ENCODE measurements at regions not wholly inside any gene's neighbourhood (a gene's known extent, or its start where the extent isn't known, plus 50 kb on each side); places are given as distances from the start of the nearest gene placed in this dataset.

- no peak for DNase-seq (ENCODE audit: low read depth, low spot score)
- H3K4me3 ChIP-seq (ENCODE audit: low read length) = no peak overlapping the region
Observed at GRCh38 chr2:186254759-186255158, 231.3 kb upstream of the ZC3H15 start.

- no peak overlapping the region for H3K4me3 ChIP-seq (ENCODE audit: low read length)
- no peak for DNase-seq (ENCODE audit: low read depth, low spot score)
Observed at GRCh38 chr2:186255823-186256222, 230.2 kb upstream of the ZC3H15 start.

DNA sequence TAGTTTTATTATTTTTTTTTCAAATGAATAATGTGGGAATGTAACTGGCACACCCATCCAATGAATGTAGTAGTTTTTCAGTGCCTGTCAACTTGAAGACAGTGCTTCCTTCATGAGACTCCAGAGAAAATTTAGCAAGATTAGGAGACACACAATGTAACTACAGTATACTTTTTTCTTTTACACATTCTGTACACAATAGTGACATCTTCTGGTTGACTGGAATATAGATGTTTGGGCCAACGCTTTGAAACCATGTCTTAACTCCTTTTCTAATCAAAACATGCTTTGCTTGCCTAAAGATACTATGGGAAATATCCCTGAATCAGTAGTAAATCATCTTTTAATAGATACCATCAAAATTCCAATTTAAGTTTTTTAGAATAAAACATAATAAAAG lies 229.5 kb upstream of the ZC3H15 start:
- H3K4me3 ChIP-seq (ENCODE audit: low read length) = no peak overlapping the region
- DNase-seq (ENCODE audit: low read depth, low spot score) = peak; percentile 14

GRCh38 chr2:186263673-186264250 lies 222.3 kb upstream of the ZC3H15 start:
- no peak for DNase-seq (ENCODE audit: low read depth, low spot score)
- H3K4me3 ChIP-seq (ENCODE audit: low read length) = no peak overlapping the region

DNA sequence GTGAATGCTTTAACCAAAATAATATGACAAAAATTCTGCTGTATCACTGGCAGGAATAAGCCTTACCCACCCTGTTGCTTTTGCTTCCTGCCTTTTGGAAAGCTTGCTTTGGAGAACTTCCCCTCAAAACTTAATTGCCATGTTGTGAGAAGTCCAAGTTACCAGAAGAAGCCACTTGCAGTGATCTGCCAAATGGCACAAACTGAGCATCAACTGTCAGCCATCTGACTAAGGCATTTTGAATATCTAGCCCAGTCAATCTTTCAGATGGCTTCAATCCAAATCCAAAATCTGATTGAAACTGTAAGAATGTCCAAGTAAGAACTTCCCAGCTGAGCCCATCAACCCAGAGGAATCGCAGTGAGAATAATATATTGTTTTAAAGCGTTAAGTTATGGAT lies 216.5 kb upstream of the ZC3H15 start:
- DNase-seq (ENCODE audit: low read depth, low spot score) = no peak
- H3K4me3 ChIP-seq (ENCODE audit: low read length) = no peak overlapping the region

DNA sequence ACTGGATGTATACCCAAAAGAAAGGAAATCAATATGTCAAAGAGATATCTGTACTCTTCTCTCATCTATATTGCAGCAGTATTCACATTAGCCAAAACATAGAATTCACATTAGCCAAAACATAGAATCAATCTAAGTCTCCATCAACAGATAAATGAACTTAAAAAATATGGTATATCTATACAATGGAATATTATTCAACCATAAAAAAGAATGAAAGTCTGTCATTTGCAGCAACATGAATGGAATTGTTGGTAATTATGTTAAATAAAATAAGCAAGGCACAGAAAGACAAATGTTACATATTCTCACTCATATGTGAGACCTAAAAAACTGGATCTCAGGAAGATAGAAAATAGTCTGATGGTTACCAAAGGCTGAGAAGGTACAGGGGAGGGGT lies 212.1 kb upstream of the ZC3H15 start:
- H3K4me3 ChIP-seq (ENCODE audit: low read length) = no peak overlapping the region
- no peak for DNase-seq (ENCODE audit: low read depth, low spot score)

- no peak overlapping the region for H3K4me3 ChIP-seq (ENCODE audit: low read length)
- DNase-seq (ENCODE audit: low read depth, low spot score) = no peak
Observed at GRCh38 chr2:186274936-186275575, 211.0 kb upstream of the ZC3H15 start.

GRCh38 chr2:186276909-186277308 lies 209.2 kb upstream of the ZC3H15 start:
- no peak overlapping the region for H3K4me3 ChIP-seq (ENCODE audit: low read length)
- no peak for DNase-seq (ENCODE audit: low read depth, low spot score)

DNA sequence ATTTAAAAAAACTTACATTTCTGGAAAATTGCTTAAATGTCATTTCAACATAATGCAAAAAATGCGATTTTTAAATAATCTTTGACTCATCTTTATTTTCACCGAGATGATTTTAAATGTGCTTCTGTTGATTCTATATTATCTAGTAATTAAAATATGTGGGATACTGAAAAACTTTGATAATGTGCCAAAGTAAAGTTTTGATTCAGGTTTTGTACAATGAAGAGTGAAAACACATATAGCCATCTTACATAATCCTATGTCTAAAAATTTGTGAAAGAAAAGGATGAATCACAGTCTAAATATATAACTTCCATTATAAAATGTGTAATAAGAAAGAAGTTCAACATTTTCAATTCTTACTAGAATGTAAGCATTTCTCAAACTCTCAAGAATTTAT lies 204.3 kb upstream of the ZC3H15 start:
- H3K4me3 ChIP-seq (ENCODE audit: low read length) = no peak overlapping the region
- no peak for DNase-seq (ENCODE audit: low read depth, low spot score)

DNA sequence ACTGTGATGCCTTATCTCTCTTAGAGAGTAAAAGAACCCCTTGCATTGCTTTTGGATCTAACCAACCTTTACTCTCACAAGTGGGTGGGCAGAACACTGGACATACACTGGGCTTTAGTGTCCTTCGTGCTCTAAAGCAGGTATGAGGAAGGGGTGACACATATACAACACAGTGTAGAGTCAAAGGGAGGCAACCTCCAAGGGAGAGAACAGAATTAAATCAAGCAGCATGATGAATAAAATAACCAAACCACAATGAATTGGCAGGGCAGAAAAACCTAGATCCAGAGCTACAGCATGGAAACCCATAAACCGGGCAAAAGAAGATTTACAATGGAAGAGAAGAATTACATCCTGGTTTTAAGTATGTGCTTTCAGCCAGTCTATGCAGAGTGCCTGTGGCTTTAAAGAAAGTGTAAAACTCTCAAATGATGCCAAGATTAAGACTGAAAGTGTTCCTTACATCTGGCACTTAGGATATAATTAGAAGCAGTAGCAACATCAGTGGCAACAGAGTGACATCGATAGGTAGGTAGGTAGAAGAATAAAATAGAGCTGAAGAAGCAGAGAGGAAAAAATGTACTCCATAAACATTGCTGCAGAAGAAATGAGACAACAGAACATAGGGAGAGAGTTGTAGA lies 191.7 kb upstream of the ZC3H15 start:
- DNase-seq (ENCODE audit: low read depth, low spot score) = no peak
- no peak overlapping the region for H3K4me3 ChIP-seq (ENCODE audit: low read length)

DNA sequence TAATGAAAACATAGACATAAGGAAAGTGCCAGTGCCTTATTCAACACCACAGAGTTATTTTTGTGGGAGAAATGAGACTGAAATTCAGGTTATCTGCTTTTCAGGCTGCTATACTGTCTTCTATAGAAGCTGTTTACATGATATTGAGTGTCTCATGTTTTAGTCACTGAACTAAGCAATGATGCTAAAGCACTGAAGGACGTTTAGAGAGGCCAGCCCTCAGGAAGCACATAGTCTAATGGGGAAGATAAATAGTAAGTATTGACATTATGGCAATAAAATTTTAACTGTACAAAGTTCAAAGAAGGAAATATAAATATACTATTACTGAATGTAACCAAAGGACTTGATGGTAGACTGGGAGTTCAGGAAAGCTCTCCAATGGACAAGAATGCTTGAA lies 186.4 kb upstream of the ZC3H15 start:
- DNase-seq (ENCODE audit: low read depth, low spot score) = no peak
- H3K4me3 ChIP-seq (ENCODE audit: low read length) = no peak overlapping the region

- DNase-seq (ENCODE audit: low read depth, low spot score) = no peak
- H3K4me3 ChIP-seq (ENCODE audit: low read length) = no peak overlapping the region
Observed at GRCh38 chr2:186302263-186302662, 183.8 kb upstream of the ZC3H15 start.

- H3K4me3 ChIP-seq (ENCODE audit: low read length) = no peak overlapping the region
- no peak for DNase-seq (ENCODE audit: low read depth, low spot score)
Observed at GRCh38 chr2:186303091-186303490, 183.0 kb upstream of the ZC3H15 start.

GRCh38 chr2:186304064-186304463 lies 182.0 kb upstream of the ZC3H15 start:
- H3K4me3 ChIP-seq (ENCODE audit: low read length) = no peak overlapping the region
- no peak for DNase-seq (ENCODE audit: low read depth, low spot score)

DNA sequence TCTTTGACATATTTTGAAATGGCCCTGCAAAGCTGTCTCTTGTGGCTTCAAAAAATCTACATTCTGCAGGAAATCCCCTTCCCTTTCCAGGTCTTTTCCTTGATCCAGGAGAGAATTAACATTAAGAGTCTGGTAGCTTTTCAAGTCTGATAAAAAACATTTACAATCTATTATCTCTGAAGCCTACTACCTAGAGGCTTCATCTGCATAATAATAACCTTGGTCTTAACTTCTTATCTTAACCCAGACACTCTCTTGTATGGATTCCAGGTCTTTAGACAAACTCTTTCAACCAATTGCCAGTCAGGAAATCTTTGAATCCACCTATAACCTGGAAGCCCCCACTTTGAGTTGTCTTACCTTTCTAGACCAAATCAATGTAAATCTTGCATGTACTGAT lies 179.3 kb upstream of the ZC3H15 start:
- no peak overlapping the region for H3K4me3 ChIP-seq (ENCODE audit: low read length)

DNA sequence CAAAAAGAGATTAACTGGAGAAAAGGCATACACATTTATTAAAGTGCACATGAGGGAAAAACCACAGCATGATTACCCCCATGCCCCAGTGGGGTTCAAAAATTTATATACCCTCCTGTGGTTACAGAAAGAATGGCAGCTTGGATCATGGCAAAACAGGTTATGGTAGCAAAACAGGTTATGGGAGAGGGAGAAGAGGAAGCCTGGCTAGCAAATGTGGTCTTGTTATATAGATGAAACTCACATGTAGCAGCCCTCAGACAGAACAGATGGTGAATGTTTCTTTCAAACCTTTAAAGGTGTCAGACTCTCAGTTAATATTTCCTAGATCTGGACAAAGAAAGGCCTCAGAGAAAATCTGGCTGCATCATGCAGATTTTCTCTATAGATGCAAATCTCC lies 178.2 kb upstream of the ZC3H15 start:
- DNase-seq (ENCODE audit: low read depth, low spot score) = no peak

More for the DNA sequence above, 179.3 kb upstream of the ZC3H15 start:
- no peak for DNase-seq (ENCODE audit: low read depth, low spot score)

DNA sequence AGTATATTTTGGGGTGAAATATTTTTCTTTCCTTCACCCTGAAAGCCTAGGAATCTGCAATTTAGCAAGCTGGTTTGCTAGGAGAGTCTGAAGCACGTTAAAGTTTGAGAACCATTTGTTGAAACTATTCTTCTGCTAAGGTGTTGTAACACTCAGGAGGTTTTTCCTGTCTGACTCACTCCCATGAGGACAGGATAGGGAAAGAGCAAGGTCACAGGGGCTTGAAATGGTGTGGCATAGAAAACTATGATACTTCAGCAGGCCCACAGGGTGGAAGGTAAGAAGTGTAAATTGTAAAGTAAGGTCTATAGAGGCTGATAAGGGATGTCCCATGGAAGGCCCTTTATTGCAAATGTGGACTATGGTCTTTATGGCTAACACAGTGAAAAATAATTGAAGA lies 177.7 kb upstream of the ZC3H15 start:
- no peak overlapping the region for H3K4me3 ChIP-seq (ENCODE audit: low read length)
- no peak for DNase-seq (ENCODE audit: low read depth, low spot score)

More for the DNA sequence above, 178.2 kb upstream of the ZC3H15 start:
- H3K4me3 ChIP-seq (ENCODE audit: low read length) = no peak overlapping the region

GRCh38 chr2:186309901-186310300 lies 176.2 kb upstream of the ZC3H15 start:
- no peak for DNase-seq (ENCODE audit: low read depth, low spot score)
- no peak overlapping the region for H3K4me3 ChIP-seq (ENCODE audit: low read length)

DNA sequence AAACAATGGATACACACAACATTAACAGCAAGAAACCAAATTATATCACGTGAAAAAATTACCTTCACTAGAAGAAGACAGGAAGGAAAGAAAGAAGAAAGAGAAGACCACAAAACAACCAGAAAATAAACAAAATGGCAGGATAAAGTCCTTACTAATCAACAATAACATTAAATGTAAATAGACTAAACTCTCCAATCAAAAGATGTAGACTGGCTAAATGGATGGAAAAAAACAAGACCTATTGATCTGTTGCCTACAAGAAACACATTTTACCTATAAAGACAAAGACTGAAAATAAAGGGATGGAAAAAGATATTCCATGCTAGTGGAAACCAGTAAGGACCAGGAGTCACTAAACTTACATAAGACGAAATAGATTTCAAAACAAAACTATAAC lies 167.0 kb upstream of the ZC3H15 start:
- no peak overlapping the region for H3K4me3 ChIP-seq (ENCODE audit: low read length)
- no peak for DNase-seq (ENCODE audit: low read depth, low spot score)

DNA sequence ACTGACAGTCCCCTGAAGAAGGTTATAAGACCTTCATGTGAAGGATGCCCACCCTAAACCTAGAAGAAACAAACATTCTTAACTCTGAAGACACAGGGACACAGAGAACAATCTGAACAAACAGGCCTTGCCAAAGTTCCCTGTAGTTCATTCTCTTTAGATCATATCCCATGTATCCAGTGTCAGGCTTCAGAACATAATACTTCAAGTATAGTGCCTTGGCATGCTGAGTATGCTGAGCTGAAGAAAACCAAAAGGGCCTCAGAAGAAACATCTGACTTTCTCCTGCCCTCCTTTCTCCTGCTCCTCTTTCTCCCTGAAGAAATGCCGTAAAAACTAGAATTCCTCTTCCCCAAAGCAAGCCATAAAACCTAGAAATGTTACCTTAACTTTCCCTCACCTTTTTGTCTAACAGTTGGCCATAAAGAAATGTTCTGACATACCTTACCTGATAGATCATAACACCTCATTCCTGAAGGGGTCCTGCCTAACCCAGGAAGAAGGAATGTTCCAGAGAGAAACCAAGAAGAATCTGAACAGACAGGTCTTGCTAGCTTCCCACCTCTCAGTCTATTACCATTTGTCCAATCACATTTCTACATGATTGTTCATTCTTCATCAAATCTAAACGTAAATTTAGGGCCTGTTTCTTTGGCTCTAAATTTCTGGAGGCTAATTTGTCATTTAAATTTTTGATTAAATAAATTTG lies 160.1 kb upstream of the ZC3H15 start:
- no peak overlapping the region for H3K4me3 ChIP-seq (ENCODE audit: low read length)
- DNase-seq (ENCODE audit: low read depth, low spot score) = no peak

Measured in Jurkat, Clone E6-1 (cell line).